Endometrial microvascular endothelial cells (primary cell): ENCODE measurements at regions not wholly inside any gene's neighbourhood (a gene's known extent, or its start where the extent isn't known, plus 50 kb on each side); places are given as distances from the start of the nearest gene placed in this dataset.

Experiments
- in situ Hi-C: cut with HindIII; loops from 2 replicates; pipeline ENCODE4 v1.10.0; 2017; ENCODE audit warnings: low sequenced_read_pairs, low pct_unique_long_range_greater_than_20kb; ENCODE audit errors: inconsistent ontology term

GRCh38 chr2:104236491-104236890, 617.4 kb upstream of the POU3F3 start:
- in situ Hi-C loops = no loop called here

- in situ Hi-C loops = no loop called here
These were observed 612.9 kb upstream of the POU3F3 start for GRCh38 chr2:104240984-104241383.

GRCh38 chr2:104249629-104250028, 604.3 kb upstream of the POU3F3 start:
- in situ Hi-C loops = no loop called here

GRCh38 chr2:104250635-104251034, 603.3 kb upstream of the POU3F3 start:
- in situ Hi-C loops = no loop called here

GRCh38 chr2:104254017-104254416, 599.9 kb upstream of the POU3F3 start:
- in situ Hi-C loops = no loop called here

- in situ Hi-C loops = no loop called here
These were observed 591.2 kb upstream of the POU3F3 start for GRCh38 chr2:104262714-104263113.

GRCh38 chr2:104279646-104280045, 574.3 kb upstream of the POU3F3 start:
- in situ Hi-C loops = no loop called here

GRCh38 chr2:104280216-104280615, 573.7 kb upstream of the POU3F3 start:
- in situ Hi-C loops = no loop called here

- in situ Hi-C loops = no loop called here
These were observed 567.1 kb upstream of the POU3F3 start for GRCh38 chr2:104286841-104287240.

GRCh38 chr2:104289651-104290565, 564.0 kb upstream of the POU3F3 start:
- in situ Hi-C loops = no loop called here

GRCh38 chr2:104290566-104290891, 563.4 kb upstream of the POU3F3 start:
- in situ Hi-C loops = no loop called here

- in situ Hi-C loops = no loop called here
These were observed 541.2 kb upstream of the POU3F3 start for GRCh38 chr2:104312684-104313083.

GRCh38 chr2:104318001-104318665, 535.8 kb upstream of the POU3F3 start:
- in situ Hi-C loops = no loop called here

GRCh38 chr2:104321116-104321795, 532.7 kb upstream of the POU3F3 start:
- in situ Hi-C loops = no loop called here

GRCh38 chr2:104321796-104322349, 532.0 kb upstream of the POU3F3 start:
- in situ Hi-C loops = no loop called here

- in situ Hi-C loops = no loop called here
These were observed 521.2 kb upstream of the POU3F3 start for GRCh38 chr2:104332731-104333130.

GRCh38 chr2:104337869-104338268, 516.0 kb upstream of the POU3F3 start:
- in situ Hi-C loops = no loop called here

- in situ Hi-C loops = no loop called here
These were observed 513.8 kb upstream of the POU3F3 start for GRCh38 chr2:104340162-104340561.
